ENCODE measurements at regions not wholly inside any gene's neighbourhood (a gene's known extent, or its start where the extent isn't known, plus 50 kb on each side); places are given as distances from the start of the nearest gene placed in this dataset. TPM values are rescaled to one million over a fixed set of nuclear protein-coding genes. Genes with fewer than 3 reads are reported as not detected.

DNA sequence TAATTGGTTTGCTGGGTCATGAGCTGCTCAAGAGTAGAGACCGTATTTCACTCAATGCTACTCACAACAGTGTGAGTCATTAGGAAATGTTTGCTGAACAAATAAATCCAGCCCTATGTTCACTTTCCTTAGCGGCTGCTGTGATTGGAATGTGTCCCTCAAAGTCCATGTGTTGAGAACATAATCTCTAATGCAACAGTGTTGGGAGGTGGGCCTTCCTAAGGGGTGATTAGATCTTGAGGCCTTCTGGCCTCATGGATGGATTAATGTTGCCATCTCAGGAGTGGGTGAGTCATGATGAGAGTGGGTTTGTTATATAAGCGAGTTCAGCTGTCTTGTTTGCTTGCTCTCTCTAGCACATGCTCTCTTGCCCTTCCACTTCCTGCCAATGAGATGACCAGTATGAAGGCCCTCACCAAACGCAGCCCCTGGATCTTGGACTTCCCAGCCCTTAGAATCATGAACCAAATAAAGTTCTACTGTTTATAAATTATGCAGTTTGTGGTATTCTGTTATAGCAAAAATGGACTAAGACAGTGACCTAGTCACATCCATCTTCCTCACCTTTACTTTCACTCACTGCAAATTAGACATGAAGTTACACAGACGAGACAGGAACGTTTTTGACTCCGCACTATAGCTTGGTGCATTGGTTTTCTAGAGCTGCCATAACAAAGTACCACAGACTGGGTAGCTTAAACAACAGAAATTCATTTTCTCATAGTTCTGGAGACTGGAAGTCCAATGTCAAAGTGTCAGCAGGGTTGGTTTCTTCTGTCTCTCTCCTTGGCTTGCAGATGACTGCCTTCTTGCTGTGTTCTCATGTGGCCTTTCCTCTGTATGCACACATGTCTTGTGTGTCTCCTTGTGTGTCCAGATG is 50.9 kb upstream of the FAM169A start:
- no peak for DNase-seq

Small RNA genes in the stretch of these regions (small RNA-seq; reads per million reads assigned to genes)
- not detected for gene AC116337.2 (ENCODE audit: low replicate concordance)

Data from tongue (tissue), 2 donors.